Brain microvascular endothelial cell (primary cell): ENCODE measurements at regions not wholly inside any gene's neighbourhood (a gene's known extent, or its start where the extent isn't known, plus 50 kb on each side); places are given as distances from the start of the nearest gene placed in this dataset.

ENCODE experiments used
- DNase-seq: peaks from one replicate; pipeline ENCODE4 v3.0.0-alpha.2; 2020
- H3K27ac ChIP-seq: fragments of 250-450 bp; sonication (Bioruptor Pico); 2 replicates; pipeline ENCODE4 v1.5.1; 2020; ENCODE audit warnings: mild to moderate bottlenecking, moderate library complexity
- H3K27me3 ChIP-seq: fragments of 250-450 bp; sonication (Bioruptor Pico); replicated peaks from 2 replicates; pipeline ENCODE4 v1.5.1; 2020; ENCODE audit warnings: mild to moderate bottlenecking
- H3K36me3 ChIP-seq: fragments of 250-450 bp; sonication (Bioruptor Pico); replicated peaks from 2 replicates; pipeline ENCODE4 v1.5.1; 2020; ENCODE audit warnings: mild to moderate bottlenecking
- H3K4me3 ChIP-seq: 2 replicates; pipeline ENCODE4 v1.5.1; 2011; ENCODE audit warnings: low read depth, mild to moderate bottlenecking, control low read depth, low read length, moderate library complexity
- in situ Hi-C: cut with HindIII; loops from 2 replicates; pipeline ENCODE4 v1.10.0; 2017; ENCODE audit warnings: low sequenced_read_pairs, low pct_ligation_motif_present
- TF ChIP-seq, protein P1 (sequence below): IDR thresholded peaks from 2 replicates; pipeline ENCODE4 v1.5.1; 2011; ENCODE audit warnings: low read depth, mild to moderate bottlenecking, moderate library complexity, low read length, control low read depth, inconsistent platforms; ENCODE audit errors: missing control alignments

DNA sequence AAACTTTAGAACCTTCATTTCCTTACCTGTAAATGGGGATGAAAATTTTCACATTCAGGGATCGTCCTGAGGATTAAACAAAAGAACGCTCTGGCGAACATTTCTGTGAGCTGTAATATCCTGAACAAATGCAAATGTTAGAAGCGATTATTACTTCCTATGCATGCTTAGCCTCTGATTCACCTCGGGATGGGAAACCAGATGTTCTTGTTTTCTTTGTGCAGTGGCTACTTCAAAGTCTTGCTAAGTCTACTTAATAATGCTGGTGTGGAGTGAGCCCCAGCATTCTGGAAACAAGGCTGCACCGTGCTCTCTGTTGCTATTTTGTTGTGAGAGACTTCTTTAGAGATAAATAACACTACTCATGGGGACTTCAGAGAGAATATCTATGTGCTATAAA lies 119.1 kb upstream of the PELI1 start:
- TF ChIP-seq, protein P1, sequence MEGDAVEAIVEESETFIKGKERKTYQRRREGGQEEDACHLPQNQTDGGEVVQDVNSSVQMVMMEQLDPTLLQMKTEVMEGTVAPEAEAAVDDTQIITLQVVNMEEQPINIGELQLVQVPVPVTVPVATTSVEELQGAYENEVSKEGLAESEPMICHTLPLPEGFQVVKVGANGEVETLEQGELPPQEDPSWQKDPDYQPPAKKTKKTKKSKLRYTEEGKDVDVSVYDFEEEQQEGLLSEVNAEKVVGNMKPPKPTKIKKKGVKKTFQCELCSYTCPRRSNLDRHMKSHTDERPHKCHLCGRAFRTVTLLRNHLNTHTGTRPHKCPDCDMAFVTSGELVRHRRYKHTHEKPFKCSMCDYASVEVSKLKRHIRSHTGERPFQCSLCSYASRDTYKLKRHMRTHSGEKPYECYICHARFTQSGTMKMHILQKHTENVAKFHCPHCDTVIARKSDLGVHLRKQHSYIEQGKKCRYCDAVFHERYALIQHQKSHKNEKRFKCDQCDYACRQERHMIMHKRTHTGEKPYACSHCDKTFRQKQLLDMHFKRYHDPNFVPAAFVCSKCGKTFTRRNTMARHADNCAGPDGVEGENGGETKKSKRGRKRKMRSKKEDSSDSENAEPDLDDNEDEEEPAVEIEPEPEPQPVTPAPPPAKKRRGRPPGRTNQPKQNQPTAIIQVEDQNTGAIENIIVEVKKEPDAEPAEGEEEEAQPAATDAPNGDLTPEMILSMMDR, result no peak
- Histone ChIP-seq H3K4me3 (no peak overlapping the region), H3K27ac (peak overlapping the region; percentile 18), H3K27me3 (no peaks in the 10 kb centered on the region), H3K36me3 (no peaks in the 10 kb centered on the region)
- in situ Hi-C loops, result no loop called here
- peak; percentile 82 for DNase-seq

DNA sequence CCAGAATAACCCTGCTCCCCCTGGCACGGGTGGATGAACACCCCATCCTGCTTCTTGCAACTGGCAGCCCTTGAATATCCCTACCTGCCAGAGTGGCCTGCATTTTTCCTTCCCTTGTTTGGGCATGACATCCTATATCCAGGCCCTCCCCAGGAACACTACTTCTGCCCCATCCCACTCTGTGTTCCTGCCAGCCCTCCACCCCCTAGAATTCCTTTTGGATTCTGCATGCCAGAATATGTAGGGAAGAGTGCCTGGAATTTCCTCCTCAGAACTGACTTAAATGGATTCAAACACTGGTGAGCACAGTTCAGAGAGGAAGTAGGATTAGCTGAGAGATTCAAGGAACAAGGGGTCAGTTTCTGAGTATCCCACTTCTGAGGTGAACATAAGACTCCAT lies 123.5 kb upstream of the PELI1 start:
- no peak overlapping the region for H3K4me3 ChIP-seq
- TF ChIP-seq, protein P1, result no peak
- no peaks in the 10 kb centered on the region for H3K36me3 ChIP-seq
- no peak for DNase-seq
- no peaks in the 10 kb centered on the region for H3K27me3 ChIP-seq
- in situ Hi-C loops, result no loop called here
- H3K27ac ChIP-seq, result no peak overlapping the region

DNA sequence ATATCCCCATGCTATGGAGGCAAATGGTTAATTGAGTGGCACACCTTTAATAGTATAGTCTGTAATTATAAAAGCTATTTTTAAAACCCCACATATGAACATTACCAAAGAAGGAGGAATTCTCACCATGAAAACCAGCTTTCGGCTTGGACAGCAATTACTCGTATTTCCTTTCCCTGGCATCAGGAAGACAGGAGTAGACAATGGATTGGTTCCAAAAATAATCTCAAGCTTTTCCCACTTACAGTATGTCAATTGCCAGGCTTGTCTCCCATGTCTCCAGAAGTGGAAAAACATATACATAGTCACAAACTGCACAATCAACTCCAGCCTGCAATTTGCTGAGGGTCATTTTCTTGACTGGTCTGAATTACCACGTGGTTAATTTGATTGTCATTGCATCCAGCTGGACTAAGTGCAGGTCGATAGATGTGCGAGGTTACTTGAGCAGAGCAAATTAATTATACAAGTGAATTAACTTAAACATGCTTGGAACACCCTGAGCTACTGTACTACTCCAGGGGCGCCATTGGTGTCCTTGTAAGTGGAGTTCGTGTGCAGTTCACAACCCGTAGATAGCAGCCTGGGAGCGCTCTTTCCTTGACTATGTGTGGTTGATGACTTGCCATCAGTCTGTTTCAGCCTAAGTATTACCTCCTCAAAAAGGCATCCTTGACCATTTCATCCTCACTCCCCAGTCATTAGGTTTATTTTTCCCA lies 124.3 kb upstream of the PELI1 start:
- Histone ChIP-seq H3K4me3 (no peak overlapping the region), H3K36me3 (no peaks in the 10 kb centered on the region), H3K27me3 (no peaks in the 10 kb centered on the region), H3K27ac (no peak overlapping the region)
- in situ Hi-C loops, result no loop called here
- DNase-seq, result no peak
- TF ChIP-seq, protein P1, result no peak

DNA sequence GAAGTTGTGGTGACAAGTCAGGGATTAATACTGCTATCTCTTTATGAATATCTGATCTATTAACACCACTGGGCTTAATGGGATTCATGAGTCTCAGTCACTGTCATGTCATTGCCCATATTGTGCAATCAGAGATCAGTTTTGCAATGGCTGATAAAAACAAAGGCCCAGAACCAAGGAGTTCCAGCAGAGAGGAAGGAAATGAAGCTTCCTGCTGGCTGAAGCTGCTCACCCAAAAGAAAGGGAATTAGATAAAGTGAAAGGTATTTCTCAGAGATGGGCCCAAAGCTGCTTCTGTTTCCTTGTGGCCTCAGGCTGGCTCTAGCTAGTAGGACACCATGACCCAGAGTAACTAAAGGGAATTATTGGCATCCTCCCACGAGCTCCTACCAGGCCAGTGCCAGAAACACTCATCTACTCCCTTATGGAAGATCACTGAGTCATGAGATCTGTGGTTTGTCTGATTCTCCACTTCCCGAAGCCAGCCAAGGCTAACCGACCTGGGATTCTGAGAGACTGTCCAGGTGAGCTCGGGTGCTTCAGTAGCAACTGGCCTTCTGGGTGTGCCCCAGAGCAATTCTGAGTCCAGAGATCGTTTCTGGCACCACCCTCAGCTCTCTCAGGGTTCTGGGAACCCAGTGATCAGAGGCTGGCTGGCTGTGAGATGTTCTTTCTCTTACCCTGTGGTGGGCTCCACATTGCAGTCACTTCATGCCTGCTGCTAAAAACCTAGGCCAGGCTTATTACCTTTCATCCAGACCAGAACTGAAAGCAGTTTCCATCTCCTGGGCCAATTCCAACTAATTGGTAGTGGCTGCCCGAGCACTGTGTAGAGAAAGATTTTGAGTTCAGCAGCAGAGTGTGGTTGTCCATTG lies 129.5 kb upstream of the PELI1 start:
- H3K36me3 ChIP-seq, result no peaks in the 10 kb centered on the region
- no peaks in the 10 kb centered on the region for H3K27me3 ChIP-seq
- TF ChIP-seq, protein P1, result no peak
- peak overlapping the region; percentile 41 for H3K27ac ChIP-seq
- no peak overlapping the region for H3K4me3 ChIP-seq
- DNase-seq, result peak; percentile 82
- in situ Hi-C loops, result no loop called here

DNA sequence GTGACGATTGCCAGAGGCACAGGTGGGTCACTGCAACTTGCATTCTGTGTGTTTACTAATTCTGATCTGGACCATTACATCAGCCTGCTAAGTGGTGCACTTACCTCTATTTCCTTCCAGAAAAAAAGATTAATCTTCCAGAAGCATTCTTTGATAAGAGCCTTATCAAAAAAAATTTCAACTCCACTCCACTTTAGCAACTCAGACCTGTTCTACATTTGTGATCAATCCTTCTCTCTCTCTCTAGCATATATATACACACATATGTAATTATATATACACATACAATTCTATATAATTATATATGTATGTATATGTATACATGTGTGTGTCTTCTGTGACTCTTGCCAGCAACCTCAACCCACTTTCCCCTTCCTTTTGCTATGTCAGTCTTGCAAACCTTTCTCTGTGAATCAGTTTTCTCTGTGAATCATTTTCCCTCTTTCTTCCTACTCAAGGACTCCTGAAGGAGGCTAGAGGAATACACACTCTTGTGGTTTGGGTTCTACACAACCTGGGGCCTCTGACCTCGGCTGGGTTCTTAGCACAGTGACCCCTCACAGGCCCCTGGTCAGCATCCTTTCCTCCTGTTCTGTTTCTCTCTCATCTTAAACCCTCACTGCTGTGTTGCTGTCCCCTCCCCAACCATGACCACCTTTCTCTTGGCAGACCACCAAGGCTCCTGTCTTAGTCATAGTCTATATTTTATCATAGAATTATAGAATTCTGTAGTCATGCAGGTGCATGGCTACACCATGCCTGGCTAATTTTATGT lies 130.4 kb upstream of the PELI1 start:
- H3K4me3 ChIP-seq, result no peak overlapping the region
- no peaks in the 10 kb centered on the region for H3K27me3 ChIP-seq
- no peak overlapping the region for H3K27ac ChIP-seq
- in situ Hi-C loops, result no loop called here
- no peaks in the 10 kb centered on the region for H3K36me3 ChIP-seq
- no peak for DNase-seq
- TF ChIP-seq, protein P1, result no peak
